ENCODE measurements at regions not wholly inside any gene's neighbourhood (a gene's known extent, or its start where the extent isn't known, plus 50 kb on each side); places are given as distances from the start of the nearest gene placed in this dataset.

GRCh38 chr9:28976250-28976649, 1403.0 kb upstream of the C9orf72 start:
- dilution Hi-C loops (cut with MboI; ENCODE audit: extremely low pct_ligation_motif_present, low sequenced_read_pairs) = no loop called here
- Histone ChIP-seq H3K27ac (ENCODE audit: control insufficient read depth, insufficient read depth, low read length) (no peak overlapping the region), H3K79me2 (ENCODE audit: control insufficient read depth, insufficient read depth, low read length) (no peaks in the 10 kb centered on the region), H3K9me1 (ENCODE audit: control insufficient read depth, extremely low read depth, insufficient read depth, low read length) (no peaks in the 10 kb centered on the region), H3K9me3 (ENCODE audit: control insufficient read depth, low read depth, low read length) (no peaks in the 10 kb centered on the region), H3K36me3 (ENCODE audit: control insufficient read depth in 2 of 2, extremely low read depth in 1 of 2, insufficient read depth in 2 of 2, low read length in 2 of 2) (no peaks in the 10 kb centered on the region), H3K9ac (ENCODE audit: control insufficient read depth, extremely low read depth, insufficient read depth, low read length) (no peak overlapping the region), H3K4me3 (ENCODE audit: control insufficient read depth in 2 of 3, extremely low read depth in 1 of 3, insufficient read depth in 2 of 3, low read depth in 1 of 3, low read length in 3 of 3) (no peak overlapping the region), H3K4me1 (ENCODE audit: control insufficient read depth, extremely low read depth, insufficient read depth, low read length) (no peaks in the 10 kb centered on the region), H4K20me1 (ENCODE audit: control insufficient read depth, extremely low read depth, insufficient read depth, low read length) (no peaks in the 10 kb centered on the region), H3K27me3 (ENCODE audit: control insufficient read depth, extremely low read depth, insufficient read depth, low read length) (no peaks in the 10 kb centered on the region), H2AFZ (ENCODE audit: control insufficient read depth, low read length) (no peak overlapping the region), H3K4me2 (ENCODE audit: control insufficient read depth, extremely low read depth, insufficient read depth, low read depth, low read length) (no peak overlapping the region)
- TF ChIP-seq CTCF (optimal IDR thresholded peaks at IDR 0.05 in 1 of 3, IDR thresholded peaks at IDR 0.05 in 1 of 3, conservative IDR thresholded peaks at IDR 0.05 in 1 of 3; ENCODE audit: extremely low read depth in 1 of 3, insufficient read depth in 2 of 3, low read length in 3 of 3) = no peak
- no peak for TF ChIP-seq EZH2 (IDR thresholded peaks at IDR 0.05; ENCODE audit: low read length)
- no peak for FAIRE-seq
- DNase-seq (ENCODE audit: low read depth, low spot score) = no peak

DNA sequence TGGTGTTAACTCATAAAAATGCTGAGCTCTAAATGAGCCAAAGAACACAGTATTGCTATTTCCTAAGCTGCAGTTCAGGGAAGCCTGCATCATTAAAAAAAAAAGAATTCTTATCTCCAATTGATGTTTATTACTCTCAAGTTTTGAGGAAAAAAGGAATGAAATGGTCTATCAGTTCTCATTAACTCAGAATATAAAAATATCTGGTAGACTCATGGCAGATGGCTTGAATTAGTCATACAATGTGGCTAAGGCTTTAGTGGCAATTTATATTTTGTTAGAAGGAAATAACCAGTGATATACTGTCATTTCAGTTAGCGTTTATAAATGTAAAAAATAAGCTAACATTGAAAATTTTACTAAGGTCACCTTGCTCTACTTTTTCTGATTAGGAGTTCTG, 1403.4 kb upstream of the C9orf72 start:
- H2AFZ ChIP-seq (ENCODE audit: control insufficient read depth, low read length) = no peak overlapping the region
- no peaks in the 10 kb centered on the region for H3K36me3 ChIP-seq (ENCODE audit: control insufficient read depth in 2 of 2, extremely low read depth in 1 of 2, insufficient read depth in 2 of 2, low read length in 2 of 2)
- TF ChIP-seq CTCF (optimal IDR thresholded peaks at IDR 0.05 in 1 of 3, IDR thresholded peaks at IDR 0.05 in 1 of 3, conservative IDR thresholded peaks at IDR 0.05 in 1 of 3; ENCODE audit: extremely low read depth in 1 of 3, insufficient read depth in 2 of 3, low read length in 3 of 3) (no peak), EZH2 (IDR thresholded peaks at IDR 0.05; ENCODE audit: low read length) (no peak)
- no peaks in the 10 kb centered on the region for H3K4me1 ChIP-seq (ENCODE audit: control insufficient read depth, extremely low read depth, insufficient read depth, low read length)
- H4K20me1 ChIP-seq (ENCODE audit: control insufficient read depth, extremely low read depth, insufficient read depth, low read length) = no peaks in the 10 kb centered on the region
- no peak overlapping the region for H3K27ac ChIP-seq (ENCODE audit: control insufficient read depth, insufficient read depth, low read length)
- no peak overlapping the region for H3K4me3 ChIP-seq (ENCODE audit: control insufficient read depth in 2 of 3, extremely low read depth in 1 of 3, insufficient read depth in 2 of 3, low read depth in 1 of 3, low read length in 3 of 3)
- no peak overlapping the region for H3K9ac ChIP-seq (ENCODE audit: control insufficient read depth, extremely low read depth, insufficient read depth, low read length)
- no peak for DNase-seq (ENCODE audit: low read depth, low spot score)
- no peak for FAIRE-seq
- dilution Hi-C loops (cut with MboI; ENCODE audit: extremely low pct_ligation_motif_present, low sequenced_read_pairs) = no loop called here
- H3K9me1 ChIP-seq (ENCODE audit: control insufficient read depth, extremely low read depth, insufficient read depth, low read length) = no peaks in the 10 kb centered on the region
- H3K9me3 ChIP-seq (ENCODE audit: control insufficient read depth, low read depth, low read length) = no peaks in the 10 kb centered on the region
- H3K79me2 ChIP-seq (ENCODE audit: control insufficient read depth, insufficient read depth, low read length) = no peaks in the 10 kb centered on the region
- H3K4me2 ChIP-seq (ENCODE audit: control insufficient read depth, extremely low read depth, insufficient read depth, low read depth, low read length) = no peak overlapping the region
- H3K27me3 ChIP-seq (ENCODE audit: control insufficient read depth, extremely low read depth, insufficient read depth, low read length) = no peaks in the 10 kb centered on the region

Measured in keratinocyte (primary cell).